ENCODE measurements at regions not wholly inside any gene's neighbourhood (a gene's known extent, or its start where the extent isn't known, plus 50 kb on each side); places are given as distances from the start of the nearest gene placed in this dataset.

DNA sequence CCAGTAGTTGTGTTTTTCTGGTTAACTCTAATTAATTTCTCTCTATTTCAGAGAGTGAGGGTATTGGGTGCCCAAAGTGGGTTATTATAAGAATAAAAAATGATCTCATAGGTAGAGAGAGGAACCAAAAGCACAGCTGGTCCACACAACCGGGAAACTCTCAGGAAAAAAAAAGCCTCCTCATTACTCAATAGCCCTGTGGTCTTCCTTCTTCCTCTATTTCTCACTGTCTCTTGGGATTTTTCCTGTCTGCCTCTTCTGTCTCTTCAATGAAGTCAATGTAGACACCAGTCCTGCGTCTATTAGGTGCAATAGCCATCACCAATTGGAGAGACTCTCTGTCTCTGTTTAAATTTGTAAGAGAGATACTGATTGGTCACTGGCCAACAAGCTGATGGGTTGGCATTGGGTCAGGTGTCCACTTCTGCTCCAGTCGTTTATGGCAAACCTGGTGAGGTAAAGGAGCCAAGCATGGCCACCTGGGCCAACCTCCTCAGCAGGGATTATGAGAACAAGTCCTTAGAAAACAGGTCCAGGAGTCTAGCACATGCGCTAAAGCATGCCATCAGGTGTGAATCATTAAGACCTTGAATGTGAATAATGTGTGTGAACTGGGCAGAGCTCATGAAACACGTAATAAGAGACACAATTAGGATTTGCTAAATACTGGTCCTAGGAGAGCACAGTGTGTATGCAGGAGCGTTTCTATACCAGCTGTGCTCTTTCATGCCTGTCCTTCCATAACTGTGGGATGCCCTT, 443.0 kb upstream of the RUNX1 start:
- DNase-seq (ENCODE audit: low read depth): no peak

DNA sequence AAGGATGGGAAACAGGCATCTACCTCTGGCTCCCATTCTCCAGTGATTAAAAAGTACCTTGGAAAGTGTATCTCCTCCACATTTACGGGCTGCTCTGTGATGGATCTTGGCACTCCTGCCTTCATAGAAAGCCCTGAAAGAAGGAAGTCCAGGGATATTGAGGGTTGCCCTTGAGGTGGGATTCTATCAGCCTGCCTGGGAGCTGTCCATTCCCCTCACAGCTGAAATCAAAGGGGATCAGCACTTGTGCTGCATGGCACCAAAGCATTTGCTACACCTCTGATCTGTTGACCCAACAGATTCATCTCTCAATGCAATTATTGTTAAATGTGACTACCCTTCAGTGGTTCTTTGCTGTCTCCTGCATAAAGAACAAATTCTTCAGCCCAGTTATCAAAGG, 442.0 kb upstream of the RUNX1 start:
- no peak for DNase-seq (ENCODE audit: low read depth)

DNA sequence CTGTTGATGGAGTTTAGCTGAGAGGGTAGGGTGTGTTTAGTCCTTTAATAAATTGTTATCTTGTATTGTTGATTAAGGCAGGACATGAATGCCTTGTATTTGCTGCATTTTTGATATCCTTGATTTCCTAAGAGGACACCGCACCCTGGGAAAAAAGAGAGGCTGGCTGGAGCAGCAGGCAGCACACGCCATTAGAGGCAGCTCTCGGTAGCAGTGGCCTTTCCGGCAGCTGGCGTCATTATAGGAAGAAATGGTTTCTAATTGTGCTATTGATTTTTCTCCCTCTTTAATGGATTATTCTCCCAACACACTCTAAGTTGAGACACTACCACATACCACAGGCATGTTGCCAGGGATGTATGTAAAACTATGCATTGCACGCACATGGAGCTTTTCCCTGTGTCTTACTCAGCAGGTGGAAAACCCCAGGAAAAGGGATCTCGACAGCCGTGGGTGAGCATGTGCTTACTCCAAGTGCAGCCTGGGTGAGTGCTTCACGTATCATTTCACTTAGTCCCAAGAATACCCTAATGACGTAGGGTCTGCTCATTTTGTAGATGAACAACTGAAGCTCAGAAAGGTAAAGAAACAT, 440.4 kb upstream of the RUNX1 start:
- no peak for DNase-seq (ENCODE audit: low read depth)

DNA sequence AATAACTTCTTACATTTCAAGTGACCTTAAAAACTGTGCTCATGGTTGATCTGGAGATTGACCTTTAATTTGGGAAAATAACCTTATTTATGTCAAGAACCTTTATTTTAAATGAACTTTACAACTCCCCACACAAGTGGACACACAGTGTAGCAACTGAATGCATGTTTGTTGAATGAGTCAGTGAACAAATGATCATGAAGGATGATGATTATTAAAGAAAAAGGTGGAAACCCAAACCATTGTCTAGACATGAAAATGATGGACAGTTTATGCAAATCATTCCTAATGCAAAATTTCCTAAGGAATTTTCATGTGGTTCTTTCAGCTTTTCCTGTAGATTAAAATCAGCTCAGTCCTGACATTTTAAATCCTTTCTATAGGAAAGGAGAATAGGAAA, 439.8 kb upstream of the RUNX1 start:
- DNase-seq (ENCODE audit: low read depth): no peak

DNA sequence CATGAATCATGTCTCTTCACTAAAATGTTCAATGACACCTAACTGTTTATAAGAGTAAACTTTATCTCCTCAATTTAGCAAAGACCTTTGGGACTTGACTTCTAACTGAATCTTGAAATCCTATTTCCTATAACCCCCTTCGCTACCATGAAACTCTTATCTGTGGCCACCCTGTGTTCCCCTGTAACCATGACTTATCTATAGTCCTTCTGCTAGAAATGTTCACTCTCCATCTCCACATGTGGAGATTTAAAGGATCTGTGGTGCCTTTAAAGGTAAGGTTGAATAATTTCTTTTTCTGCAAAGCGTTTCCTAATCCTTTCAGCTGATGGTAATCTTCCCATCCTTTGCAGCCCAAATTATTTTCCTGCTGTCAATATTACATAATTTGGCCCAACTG, 436.3 kb upstream of the RUNX1 start:
- no peak for DNase-seq (ENCODE audit: low read depth)

DNA sequence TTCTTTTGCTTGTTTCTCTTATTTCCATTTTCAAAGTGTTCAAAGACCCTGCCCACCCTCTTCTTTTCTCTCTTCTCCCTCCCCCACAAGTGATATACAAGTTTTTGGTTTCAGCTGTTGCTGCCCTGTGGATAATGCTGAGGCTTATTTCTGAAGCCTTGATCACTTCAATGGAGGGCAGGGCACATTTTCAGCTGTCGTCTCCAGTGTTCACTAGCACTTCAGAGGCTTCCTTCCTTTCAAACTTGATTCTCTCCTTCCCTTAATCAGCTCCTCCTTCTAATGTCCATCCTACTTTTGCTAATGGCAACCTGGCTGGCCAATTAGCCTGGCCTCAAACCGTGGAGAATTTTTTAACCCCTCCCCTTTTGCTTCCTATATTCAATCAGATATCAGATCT, 435.7 kb upstream of the RUNX1 start:
- no peak for DNase-seq (ENCODE audit: low read depth)

DNA sequence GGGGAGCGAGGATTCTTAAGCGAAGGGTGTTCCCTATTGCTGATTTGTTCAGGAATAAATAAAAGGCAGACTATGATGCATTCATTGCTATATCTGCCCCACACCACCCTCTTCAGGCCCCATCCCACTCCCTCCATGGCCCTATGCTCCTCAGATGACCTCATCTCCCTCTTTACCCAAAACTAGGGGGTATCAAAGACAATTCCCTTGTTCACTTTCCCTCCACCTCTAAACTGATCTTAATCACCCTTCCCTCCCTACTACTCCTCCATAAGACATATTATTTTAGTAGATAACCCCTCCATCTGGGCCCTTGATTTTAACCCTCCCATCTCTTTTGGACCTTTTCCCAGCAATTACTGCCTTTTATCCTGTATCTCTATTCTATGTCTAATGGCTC, 434.9 kb upstream of the RUNX1 start:
- DNase-seq (ENCODE audit: low read depth): no peak

DNA sequence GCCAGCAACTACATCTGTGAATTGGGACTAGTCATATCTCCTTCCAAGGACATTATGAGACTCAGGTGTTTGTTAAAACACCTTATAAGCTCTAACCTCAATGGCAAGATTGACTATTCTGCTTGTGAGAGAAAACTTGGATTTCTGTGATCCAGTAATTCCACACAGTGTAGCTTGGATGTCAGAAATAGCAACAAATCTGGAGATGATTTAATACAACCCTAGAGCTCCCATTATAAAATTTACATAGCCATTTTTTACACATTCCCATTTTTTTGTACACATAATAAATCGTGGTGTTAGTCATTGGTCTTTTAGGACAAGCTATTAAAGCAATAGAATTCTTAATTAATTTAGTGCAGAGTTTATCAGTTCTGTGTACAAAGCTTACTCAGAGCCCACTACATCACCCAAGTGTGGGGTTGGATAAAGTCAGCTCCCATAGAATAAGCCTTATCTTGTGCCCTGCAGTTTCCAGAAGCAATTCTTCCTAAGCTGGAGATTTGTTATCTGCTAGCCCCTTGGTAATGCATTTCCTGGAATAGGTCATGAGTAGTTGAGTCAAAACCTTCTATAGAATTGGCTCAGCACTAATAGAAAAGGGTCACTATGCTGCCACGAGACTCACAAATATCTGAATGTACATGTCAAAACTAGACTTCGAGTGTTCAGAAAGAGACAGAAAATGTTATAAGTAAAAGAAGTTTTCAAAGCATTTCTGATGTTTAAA, 434.0 kb upstream of the RUNX1 start:
- no peak for DNase-seq (ENCODE audit: low read depth)

DNA sequence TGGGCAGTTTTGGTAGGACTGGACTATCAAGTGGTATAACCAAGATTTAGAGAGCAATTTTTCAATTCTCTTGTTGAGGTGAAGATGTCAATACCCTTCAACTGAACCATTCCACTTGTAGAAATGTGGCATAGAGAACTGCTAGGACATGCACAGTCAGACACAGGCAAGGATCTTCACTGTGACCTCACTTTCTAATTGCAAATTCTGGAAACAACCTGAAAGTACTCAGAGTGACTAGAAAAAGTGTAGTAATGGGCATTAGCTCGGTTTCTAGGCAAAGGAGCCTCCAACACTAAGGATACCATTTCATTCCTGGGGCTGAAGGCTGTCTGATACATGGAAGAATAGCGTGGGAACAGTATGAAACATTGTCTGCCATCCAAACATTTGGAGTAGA, 433.0 kb upstream of the RUNX1 start:
- no peak for DNase-seq (ENCODE audit: low read depth)

DNA sequence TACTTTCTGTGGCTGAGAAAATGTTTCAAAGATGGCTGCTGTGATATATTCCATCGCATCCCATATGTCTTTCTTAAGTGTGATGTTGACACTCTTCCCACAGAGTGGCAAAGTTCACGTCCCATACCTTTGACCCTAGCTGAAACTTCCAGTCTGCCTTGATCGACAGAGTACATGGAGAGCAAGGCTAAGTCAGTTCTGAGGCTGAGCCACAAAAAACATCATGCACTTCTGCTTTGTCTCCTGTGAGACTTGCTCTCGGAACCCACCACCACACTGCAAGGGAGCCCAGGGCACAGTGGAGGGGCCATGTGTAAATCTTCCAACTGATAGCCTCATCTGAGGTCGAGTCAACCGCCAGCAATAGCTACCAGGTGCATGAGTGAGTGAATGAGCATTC, 431.9 kb upstream of the RUNX1 start:
- DNase-seq (ENCODE audit: low read depth): no peak

DNA sequence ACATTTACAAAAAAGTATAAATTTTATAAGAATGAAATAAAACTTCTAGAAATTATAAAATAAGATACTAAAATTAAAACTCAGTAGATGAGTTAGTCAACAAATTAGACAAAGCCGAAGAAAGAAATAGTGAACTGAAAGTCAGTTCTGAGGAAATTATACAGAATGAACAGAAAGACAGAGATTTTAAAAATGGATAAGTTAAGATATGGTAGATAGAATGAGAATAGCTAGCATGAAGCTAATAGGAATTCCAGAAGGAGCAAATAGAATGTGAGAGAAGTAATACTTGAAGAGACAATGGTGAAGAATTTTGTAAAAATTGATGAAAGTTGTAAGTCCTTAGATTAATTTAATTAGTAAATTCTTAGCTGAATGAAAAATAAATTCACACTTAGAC, 430.4 kb upstream of the RUNX1 start:
- DNase-seq (ENCODE audit: low read depth): no peak

DNA sequence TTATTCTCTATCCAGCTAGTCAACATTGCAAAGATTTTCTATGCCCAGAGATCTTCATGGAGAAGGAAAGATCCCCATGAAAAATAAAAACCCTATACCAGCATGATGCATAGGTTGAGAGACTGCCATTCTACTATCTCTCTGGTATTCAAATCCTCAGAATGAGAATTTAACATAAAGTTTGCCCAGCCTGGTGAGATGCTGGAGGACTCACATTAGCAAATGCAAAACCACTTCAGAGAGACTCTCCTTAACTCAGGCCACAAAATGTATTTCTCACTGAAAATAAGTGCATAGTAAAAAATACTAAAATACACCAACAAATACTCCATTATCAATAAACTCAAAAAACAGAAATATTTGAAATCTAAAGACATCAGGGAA, 430.0 kb upstream of the RUNX1 start:
- DNase-seq (ENCODE audit: low read depth): no peak

DNA sequence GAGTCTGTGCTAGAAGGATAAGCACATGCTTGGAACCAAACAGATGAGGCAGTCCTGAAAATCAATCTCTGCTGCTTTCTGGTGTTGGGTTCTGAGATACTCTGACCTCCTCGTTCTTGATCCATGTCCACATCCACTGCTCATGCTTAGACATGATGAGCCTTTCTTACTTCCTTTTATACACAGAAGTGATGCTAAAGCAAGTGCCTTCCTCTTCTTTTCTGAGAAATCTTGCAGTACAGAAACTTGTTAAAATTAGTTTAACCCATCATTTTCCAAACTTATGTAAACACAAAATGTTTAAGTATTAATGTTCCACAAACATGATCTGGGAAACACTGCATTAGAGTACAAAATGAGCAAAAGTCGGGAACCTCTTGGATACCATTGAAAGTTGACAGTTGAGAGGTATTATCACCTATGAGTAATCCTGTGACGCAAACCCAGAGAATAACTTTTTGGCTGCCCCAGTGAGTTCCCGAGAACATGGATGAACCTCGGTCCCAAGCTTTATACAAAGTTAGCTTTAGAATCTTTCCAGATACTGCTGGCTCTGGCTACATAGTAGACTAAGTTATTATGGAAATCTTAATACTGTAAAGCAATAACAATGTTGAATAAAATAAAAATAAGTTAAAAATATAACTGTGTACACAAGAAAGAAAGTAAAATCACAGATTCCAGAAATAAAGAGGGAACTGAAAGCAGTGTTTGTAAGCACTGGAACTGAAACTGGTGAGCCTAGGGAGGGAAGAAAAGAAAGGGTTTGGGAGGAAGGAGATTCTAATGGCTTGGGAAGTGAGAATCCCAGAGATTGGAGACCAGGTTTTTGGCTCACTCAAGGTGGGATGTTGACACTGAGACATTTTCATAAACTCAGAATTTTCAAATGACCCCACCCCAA, 429.3 kb upstream of the RUNX1 start:
- no peak for DNase-seq (ENCODE audit: low read depth)

DNA sequence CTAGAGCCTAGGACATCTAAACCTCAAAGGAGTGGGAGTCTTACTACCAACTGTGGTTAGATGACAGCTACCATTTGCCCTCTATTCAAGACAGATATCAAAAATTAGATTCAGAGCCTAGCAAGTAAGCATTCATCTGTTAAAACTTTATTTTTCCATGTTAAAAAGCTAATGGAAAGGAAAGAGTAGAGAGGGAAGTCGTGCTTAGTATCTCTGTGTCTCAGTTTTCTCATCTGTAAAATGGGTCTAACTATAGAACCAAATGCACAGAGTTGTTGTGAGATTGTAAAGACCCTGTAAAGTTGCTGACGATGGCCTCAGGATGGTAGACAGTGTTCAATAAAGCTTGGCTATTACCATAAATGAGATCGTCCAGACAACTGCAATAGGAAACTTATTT, 428.5 kb upstream of the RUNX1 start:
- no peak for DNase-seq (ENCODE audit: low read depth)

DNA sequence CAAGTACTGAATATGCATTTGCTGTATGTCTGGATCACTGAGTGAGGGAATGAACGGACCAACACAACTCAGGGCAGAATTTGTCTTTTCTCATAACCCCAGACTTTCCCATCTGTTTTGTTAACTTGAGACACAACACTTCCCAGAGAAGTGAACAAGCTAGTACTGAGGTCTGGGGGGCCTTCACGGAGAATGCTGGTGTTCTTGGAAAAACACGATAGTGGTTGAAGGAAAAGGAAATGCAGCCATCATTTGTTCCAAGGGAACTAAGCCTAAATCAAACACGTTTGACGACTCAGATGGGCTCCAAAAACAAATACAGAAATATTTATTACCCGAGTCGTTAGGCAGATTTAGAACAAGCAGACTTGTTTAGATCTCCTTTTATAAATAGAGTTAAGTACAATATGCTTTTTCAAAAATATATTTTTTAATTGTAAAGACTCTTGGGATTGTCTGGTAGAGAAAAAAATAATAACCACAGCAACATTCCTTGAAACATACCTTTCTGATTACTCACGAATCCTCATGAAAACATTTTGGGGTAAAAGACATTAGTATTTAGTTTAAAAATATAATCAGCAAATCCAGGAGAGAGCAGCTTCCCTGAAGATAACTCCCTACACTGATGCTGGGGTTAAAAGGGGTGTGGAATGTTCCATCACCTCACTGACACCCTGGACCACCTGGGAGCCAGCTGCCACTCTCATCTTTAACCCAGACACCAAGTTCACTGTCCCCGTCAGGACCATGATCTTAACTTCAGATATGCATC, 427.7 kb upstream of the RUNX1 start:
- DNase-seq (ENCODE audit: low read depth): peak; percentile 41

DNA sequence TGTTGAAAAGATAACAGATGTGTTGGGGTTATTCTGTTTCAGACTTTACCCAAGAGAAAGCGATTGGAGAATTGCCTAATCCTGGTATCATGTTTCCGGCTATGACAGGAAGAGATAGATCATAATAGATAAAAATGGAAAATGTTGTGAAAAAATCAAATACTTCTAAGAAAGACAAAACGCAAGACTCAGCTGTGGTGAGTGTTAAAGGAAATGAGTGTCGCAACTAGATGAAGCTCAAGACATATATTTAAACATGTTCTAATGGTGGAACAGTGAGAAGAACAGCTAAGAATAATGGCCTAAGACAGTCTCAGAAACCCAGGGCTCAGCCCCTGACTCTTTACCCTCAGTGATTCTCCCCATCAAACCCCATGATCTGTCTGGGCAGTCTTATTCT, 426.7 kb upstream of the RUNX1 start:
- DNase-seq (ENCODE audit: low read depth): peak; percentile 67

DNA sequence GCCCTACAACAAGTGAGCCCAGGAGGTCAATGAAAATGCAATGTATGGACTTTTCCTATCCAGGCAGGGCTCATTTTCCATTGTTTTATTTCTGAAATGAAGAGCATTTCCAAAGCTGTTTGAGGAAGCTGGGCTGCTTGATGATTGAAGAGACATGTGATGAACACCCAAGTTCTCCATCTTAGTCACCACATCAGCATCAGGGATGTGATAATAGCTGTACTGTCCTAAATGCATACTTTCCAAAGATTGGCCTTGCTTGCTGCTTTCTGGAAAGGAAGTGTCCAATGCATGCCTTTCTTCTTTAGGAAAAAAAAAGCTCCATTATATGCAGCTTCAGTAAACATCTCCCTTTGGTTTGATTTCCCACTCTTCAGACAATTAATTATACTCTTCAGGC, 425.9 kb upstream of the RUNX1 start:
- no peak for DNase-seq (ENCODE audit: low read depth)

DNA sequence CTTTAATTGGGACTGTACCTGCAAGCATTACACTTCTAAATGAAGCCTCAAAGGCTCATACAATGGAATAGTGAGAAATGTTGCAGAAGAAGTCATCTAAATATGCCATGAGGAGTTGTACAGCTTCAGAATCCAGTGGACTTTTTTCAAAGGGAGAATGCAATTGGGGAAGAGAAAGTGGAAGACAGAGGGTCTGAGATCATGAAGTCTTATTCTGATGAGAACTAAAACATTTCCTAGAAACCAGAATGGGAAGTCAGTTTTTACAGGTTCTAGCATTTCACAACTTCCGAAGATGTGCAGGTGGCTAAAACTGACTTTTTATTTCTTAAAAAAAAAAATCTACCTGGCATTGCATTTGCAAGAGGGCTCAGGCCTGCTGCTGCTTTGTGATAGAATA, 424.4 kb upstream of the RUNX1 start:
- DNase-seq (ENCODE audit: low read depth): no peak

DNA sequence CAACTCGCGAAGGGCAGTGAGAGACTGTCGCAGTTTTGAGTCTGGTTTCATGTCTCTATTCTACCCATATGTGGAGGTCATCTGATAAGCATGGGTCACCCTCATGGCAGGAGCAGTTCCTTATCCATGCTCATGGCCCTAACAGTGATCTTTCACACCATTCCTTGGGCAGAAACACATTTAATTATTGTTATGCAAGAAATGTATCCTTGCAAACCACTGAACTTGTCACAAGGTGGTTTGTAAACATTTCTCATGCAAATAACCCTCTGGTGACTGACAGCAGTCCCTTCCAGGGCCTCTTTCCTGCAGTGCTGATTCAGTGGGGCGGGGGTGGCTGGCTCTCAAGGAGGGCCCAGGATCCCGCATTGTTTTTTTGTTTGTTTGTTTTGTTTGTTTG, 421.4 kb upstream of the RUNX1 start:
- DNase-seq (ENCODE audit: low read depth): no peak

DNA sequence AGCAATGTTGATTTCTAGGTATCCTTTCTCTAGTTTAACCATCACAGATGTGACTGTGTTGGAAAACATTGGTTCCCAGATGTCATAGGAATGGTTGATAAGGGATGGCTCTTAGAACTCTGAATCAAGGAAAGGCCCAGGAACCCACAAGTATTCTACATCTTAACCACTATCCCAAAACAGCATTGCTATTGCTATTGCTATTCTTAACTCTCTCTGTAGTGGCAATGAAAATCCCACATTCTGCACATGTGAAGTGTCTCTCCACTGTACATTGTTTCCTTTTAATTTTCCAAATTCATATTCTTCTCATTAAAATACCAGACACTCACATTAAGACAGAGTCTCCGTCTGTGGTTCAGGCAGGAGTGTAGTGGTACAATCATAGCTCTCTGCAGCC, 420.4 kb upstream of the RUNX1 start:
- no peak for DNase-seq (ENCODE audit: low read depth)

DNA sequence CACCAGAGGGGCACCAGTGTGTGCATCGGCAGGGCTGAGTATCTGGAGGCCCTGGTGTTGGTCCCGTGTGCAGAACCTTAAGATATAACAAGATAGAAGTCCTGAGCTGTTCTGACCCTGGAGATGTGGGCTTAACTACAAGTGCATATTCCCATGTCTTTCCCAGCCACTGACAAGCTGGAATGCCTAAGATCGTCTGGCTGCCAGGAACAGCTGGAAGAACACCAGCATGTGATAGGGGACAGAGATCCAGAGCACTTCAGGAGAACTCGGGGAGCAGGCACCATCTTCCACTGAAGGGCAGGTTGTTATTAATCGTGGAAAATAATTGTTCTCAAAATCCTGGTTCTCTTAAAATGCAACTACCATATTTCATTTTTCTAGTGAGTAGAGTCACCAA, 419.9 kb upstream of the RUNX1 start:
- DNase-seq (ENCODE audit: low read depth): no peak

DNA sequence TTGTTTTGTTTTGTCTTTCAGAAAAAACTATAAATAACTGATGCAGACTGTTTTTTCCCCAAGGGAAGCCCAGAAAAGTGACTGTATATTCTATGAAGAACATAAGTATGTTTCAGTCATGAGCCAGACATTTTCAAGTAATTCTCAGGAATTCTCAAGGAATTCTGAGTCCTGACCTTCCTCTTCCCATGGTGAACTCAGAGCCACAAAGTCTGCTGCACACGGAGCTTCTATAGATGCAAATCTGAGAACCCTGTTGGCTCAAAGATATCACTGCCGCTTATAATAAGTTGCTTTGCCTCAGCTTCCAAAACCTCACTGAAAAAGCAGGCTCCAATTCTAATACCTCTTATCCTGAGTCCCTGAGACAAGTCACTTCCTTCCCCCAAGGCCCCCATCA, 418.5 kb upstream of the RUNX1 start:
- DNase-seq (ENCODE audit: low read depth): no peak
